OCI-LY3 (cell line): ENCODE measurements at regions not wholly inside any gene's neighbourhood (a gene's known extent, or its start where the extent isn't known, plus 50 kb on each side); places are given as distances from the start of the nearest gene placed in this dataset.

Experiments used
- H2AFZ ChIP-seq: fragments of 200-600, 300-600 bp; shearing (Covaris generic); 2 replicates; pipeline ENCODE4 v1.6.0; 2014; ENCODE audit warnings: antibody characterized with exemption, low read depth, low read length
- H3K27ac ChIP-seq: fragments of 200-600, 300-600 bp; sonication (generic); 2 replicates; pipeline ENCODE4 v1.5.1; 2014; ENCODE audit warnings: mild to moderate bottlenecking, low read length, moderate library complexity, mixed read lengths
- H3K27me3 ChIP-seq: fragments of 200-600, 300-600 bp; sonication (generic); 2 replicates; pipeline ENCODE4 v1.6.1; 2014; ENCODE audit warnings: low read depth, low read length, mixed read lengths
- H3K36me3 ChIP-seq: fragments of 200-600, 300-600 bp; sonication (generic); replicated peaks from 2 replicates; pipeline ENCODE3; 2014; ENCODE audit warnings: low read depth, low read length, mixed read lengths
- H3K4me1 ChIP-seq: fragments of 300-600, 200-600 bp; sonication (generic); 2 replicates; pipeline ENCODE4 v1.6.1; 2014; ENCODE audit warnings: low read length, mixed read lengths
- H3K4me2 ChIP-seq: fragments of 200-600, 300-600 bp; sonication (generic); 2 replicates; pipeline ENCODE4 v1.6.1; 2014; ENCODE audit warnings: low read length, mixed read lengths
- H3K4me3 ChIP-seq: fragments of 300-600, 200-600 bp; sonication (generic); 2 replicates; pipeline ENCODE4 v1.5.1; 2014; ENCODE audit warnings: antibody characterized with exemption, mild to moderate bottlenecking, low read length, moderate library complexity
- H3K79me2 ChIP-seq: fragments of 300-600, 200-600 bp; shearing (Covaris generic); 2 replicates; pipeline ENCODE4 v1.6.1; 2014; ENCODE audit warnings: mild to moderate bottlenecking, low read length, mixed read lengths
- H3K9ac ChIP-seq: fragments of 300-600, 200-600 bp; shearing (Covaris generic); 2 replicates; pipeline ENCODE4 v1.6.0; 2014; ENCODE audit warnings: mild to moderate bottlenecking, low read length, moderate library complexity
- H3K9me3 ChIP-seq: fragments of 200-600, 300-600 bp; shearing (Covaris generic); 2 replicates; pipeline ENCODE4 v1.6.1; 2014; ENCODE audit warnings: low read length, mixed read lengths; ENCODE audit not compliant: insufficient read depth
- H4K20me1 ChIP-seq: fragments of 200-600, 300-600 bp; sonication (generic); 2 replicates; pipeline ENCODE4 v1.6.1; 2016; ENCODE audit warnings: low read length, mixed read lengths; ENCODE audit not compliant: insufficient read depth
- EZH2phosphoT487 ChIP-seq: fragments of 200-600 bp; shearing (Covaris generic); IDR thresholded peaks from 2 replicates; pipeline ENCODE4 v1.6.1; 2018; ENCODE audit warnings: antibody characterized with exemption, mixed run types, low read depth
- TF ChIP-seq, protein P1 (sequence below): fragments of 200-600, 300-600 bp; sonication (generic); IDR thresholded peaks from 2 replicates; pipeline ENCODE4 v1.5.1; 2014; ENCODE audit warnings: antibody characterized with exemption, low read length, low read depth

DNA sequence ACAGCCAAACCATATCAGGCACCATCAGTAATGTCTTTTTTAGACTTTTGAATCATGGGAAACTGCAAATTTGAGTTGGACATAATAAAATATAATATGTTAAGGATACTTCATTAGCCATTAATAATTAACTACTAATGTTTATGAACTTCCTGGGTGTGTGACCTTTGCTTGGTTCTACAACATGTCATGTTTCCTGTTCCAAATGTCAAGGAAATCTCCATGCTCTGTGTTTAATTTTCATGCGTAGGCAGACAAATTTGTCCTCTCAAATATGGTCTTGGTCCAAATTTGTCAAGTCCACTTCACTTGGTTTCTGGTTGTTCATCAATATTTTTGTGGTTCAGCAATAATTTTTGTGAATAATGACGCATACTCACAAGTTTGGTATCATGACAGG is 410.5 kb downstream of the BMP2 start:
- Histone ChIP-seq H3K79me2 (no peaks in the 10 kb centered on the region), H3K27ac (no peak overlapping the region), H3K4me3 (no peak overlapping the region), H3K4me1 (no peaks in the 10 kb centered on the region), H3K4me2 (no peak overlapping the region), H3K27me3 (no peaks in the 10 kb centered on the region), H3K9me3 (no peaks in the 10 kb centered on the region), H3K9ac (no peak overlapping the region), H2AFZ (no peak overlapping the region), H4K20me1 (no peaks in the 10 kb centered on the region), H3K36me3 (no peaks in the 10 kb centered on the region)
- TF ChIP-seq EZH2phosphoT487: no peak

- no peak overlapping the region for H3K4me2 ChIP-seq
- H3K27me3 ChIP-seq: no peaks in the 10 kb centered on the region
These were observed 413.0 kb downstream of the BMP2 start for GRCh38 chr20:7180256-7181045.

GRCh38 chr20:7189231-7189630 is 421.7 kb downstream of the BMP2 start:
- H3K79me2 ChIP-seq: no peaks in the 10 kb centered on the region
- no peak overlapping the region for H3K4me3 ChIP-seq
- no peak for TF ChIP-seq EZH2phosphoT487
- TF ChIP-seq, protein P1, sequence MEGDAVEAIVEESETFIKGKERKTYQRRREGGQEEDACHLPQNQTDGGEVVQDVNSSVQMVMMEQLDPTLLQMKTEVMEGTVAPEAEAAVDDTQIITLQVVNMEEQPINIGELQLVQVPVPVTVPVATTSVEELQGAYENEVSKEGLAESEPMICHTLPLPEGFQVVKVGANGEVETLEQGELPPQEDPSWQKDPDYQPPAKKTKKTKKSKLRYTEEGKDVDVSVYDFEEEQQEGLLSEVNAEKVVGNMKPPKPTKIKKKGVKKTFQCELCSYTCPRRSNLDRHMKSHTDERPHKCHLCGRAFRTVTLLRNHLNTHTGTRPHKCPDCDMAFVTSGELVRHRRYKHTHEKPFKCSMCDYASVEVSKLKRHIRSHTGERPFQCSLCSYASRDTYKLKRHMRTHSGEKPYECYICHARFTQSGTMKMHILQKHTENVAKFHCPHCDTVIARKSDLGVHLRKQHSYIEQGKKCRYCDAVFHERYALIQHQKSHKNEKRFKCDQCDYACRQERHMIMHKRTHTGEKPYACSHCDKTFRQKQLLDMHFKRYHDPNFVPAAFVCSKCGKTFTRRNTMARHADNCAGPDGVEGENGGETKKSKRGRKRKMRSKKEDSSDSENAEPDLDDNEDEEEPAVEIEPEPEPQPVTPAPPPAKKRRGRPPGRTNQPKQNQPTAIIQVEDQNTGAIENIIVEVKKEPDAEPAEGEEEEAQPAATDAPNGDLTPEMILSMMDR: no peak
- no peak overlapping the region for H3K27ac ChIP-seq
- no peaks in the 10 kb centered on the region for H3K27me3 ChIP-seq
- no peak overlapping the region for H3K4me2 ChIP-seq
- no peak overlapping the region for H3K9ac ChIP-seq
- no peaks in the 10 kb centered on the region for H3K36me3 ChIP-seq
- no peaks in the 10 kb centered on the region for H3K4me1 ChIP-seq
- no peak overlapping the region for H2AFZ ChIP-seq
- no peaks in the 10 kb centered on the region for H4K20me1 ChIP-seq
- H3K9me3 ChIP-seq: no peaks in the 10 kb centered on the region

More at GRCh38 chr20:7180256-7181045, 413.0 kb downstream of the BMP2 start:
- H3K27ac ChIP-seq: no peak overlapping the region
- no peak overlapping the region for H2AFZ ChIP-seq
- TF ChIP-seq, protein P1: no peak
- TF ChIP-seq EZH2phosphoT487: no peak
- H3K4me3 ChIP-seq: no peak overlapping the region
- no peaks in the 10 kb centered on the region for H3K79me2 ChIP-seq
- no peaks in the 10 kb centered on the region for H4K20me1 ChIP-seq
- no peak overlapping the region for H3K9ac ChIP-seq
- H3K4me1 ChIP-seq: no peaks in the 10 kb centered on the region
- H3K9me3 ChIP-seq: no peaks in the 10 kb centered on the region
- H3K36me3 ChIP-seq: no peaks in the 10 kb centered on the region

GRCh38 chr20:7193681-7194080 is 426.2 kb downstream of the BMP2 start:
- Histone ChIP-seq H3K27me3 (no peaks in the 10 kb centered on the region), H3K79me2 (no peaks in the 10 kb centered on the region), H3K9ac (no peak overlapping the region), H3K9me3 (no peaks in the 10 kb centered on the region), H3K4me2 (no peak overlapping the region), H2AFZ (no peak overlapping the region), H3K36me3 (no peaks in the 10 kb centered on the region), H4K20me1 (no peaks in the 10 kb centered on the region), H3K27ac (no peak overlapping the region), H3K4me1 (no peaks in the 10 kb centered on the region), H3K4me3 (no peak overlapping the region)
- TF ChIP-seq EZH2phosphoT487: no peak
- TF ChIP-seq, protein P1: no peak
